Activated CD8-positive, alpha-beta T cell treated with anti-CD3 and anti-CD28 coated beads for 36 hours (primary cell): ENCODE measurements at regions not wholly inside any gene's neighbourhood (a gene's known extent, or its start where the extent isn't known, plus 50 kb on each side); places are given as distances from the start of the nearest gene placed in this dataset.

Source experiments
- ATAC-seq: fragments of 200-7000 bp; cut with Tn5 transposase; one replicate; pipeline ENCODE4 v1.10.0; 2021; ENCODE audit warnings: mild to moderate bottlenecking, moderate library complexity
- CTCF ChIA-PET: fragments of 350-600 bp; sonication (Branson Sonifier 250); formaldehyde crosslinking; loops from one replicate; lab custom pipeline; 2021; ENCODE audit warnings: antibody characterized with exemption; lab: Charles Lee
- POLR2A ChIA-PET: fragments of 350-600 bp; sonication (Branson Sonifier 250); formaldehyde crosslinking; loops from one replicate; lab custom pipeline; 2021; ENCODE audit warnings: antibody characterized with exemption; lab: Charles Lee
- DNase-seq: peaks from one replicate; pipeline ENCODE4 v3.0.0-alpha.2; 2020
- H3K27ac Mint-ChIP-seq: one replicate; pipeline ENCODE4 v1.8.0; 2021; ENCODE audit warnings: mild to moderate bottlenecking, mixed read lengths
- H3K27me3 Mint-ChIP-seq: one replicate; pipeline ENCODE4 v1.8.0; 2021; ENCODE audit warnings: mixed read lengths
- H3K36me3 Mint-ChIP-seq: one replicate; pipeline ENCODE4 v1.8.0; 2021; ENCODE audit warnings: low read depth, mixed read lengths
- H3K4me1 Mint-ChIP-seq: one replicate; pipeline ENCODE4 v1.8.0; 2021; ENCODE audit warnings: low read depth, mixed read lengths
- H3K4me3 Mint-ChIP-seq: one replicate; pipeline ENCODE4 v1.8.0; 2021; ENCODE audit warnings: mild to moderate bottlenecking, moderate library complexity, mixed read lengths
- H3K9me3 Mint-ChIP-seq: one replicate; pipeline ENCODE4 v1.8.0; 2021; ENCODE audit warnings: mixed read lengths
- CTCF ChIP-seq: fragments of 200-600 bp; IDR thresholded peaks from one replicate; pipeline ENCODE4 v1.8.0; 2022; ENCODE audit warnings: antibody characterized with exemption, mild to moderate bottlenecking
- intact Hi-C: fragments of 100-400 bp; cut with micrococcal nuclease; formaldehyde crosslinking; loops from one replicate; pipeline ENCODE4 v1.10.0; 2022

DNA sequence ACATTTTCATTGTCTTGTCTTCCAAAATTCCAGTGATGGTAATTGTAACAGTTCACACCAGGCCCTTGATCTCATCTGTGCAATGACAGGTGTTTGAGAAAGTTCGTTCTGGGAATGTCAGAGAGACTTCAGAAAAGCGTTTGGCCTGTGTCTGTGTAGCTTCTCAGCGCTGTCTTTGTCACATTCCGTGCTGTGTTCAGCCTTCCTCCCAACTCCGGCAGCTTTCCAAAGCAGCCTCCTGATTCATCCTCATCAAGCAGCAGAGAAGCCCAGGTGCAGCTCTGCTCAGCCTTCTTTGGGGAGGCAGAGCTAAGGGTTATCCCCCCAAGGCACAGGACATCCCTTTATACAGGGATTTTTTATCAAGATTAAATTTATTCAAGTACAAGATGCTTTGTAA, 494.0 kb upstream of the SUCLG2 start:
- TF ChIP-seq CTCF: no peak
- ATAC-seq (no peak), DNase-seq (no peak)
- Mint-ChIP-seq H3K27me3 (no peaks in the 10 kb centered on the region), H3K4me1 (no peaks in the 10 kb centered on the region), H3K36me3 (no peaks in the 10 kb centered on the region), H3K4me3 (no peak overlapping the region), H3K9me3 (no peaks in the 10 kb centered on the region), H3K27ac (no peak overlapping the region)
- ChIA-PET POLR2A (no interaction called here), CTCF (no interaction called here)
- intact Hi-C loops: no loop called here

- ChIA-PET CTCF (no interaction called here), POLR2A (interaction anchor here (0.6 to 1.0 kb wide), 4 partner anchors 16 to 867 kb away, joined by 3 to 4 read pairs (median 3); no protein-coding TSS in a partner anchor)
- no peak for TF ChIP-seq CTCF
- intact Hi-C loops: no loop called here
- H3K27ac Mint-ChIP-seq: no peak overlapping the region
- H3K36me3 Mint-ChIP-seq: no peaks in the 10 kb centered on the region
- H3K4me3 Mint-ChIP-seq: no peak overlapping the region
- ATAC-seq (no peak), DNase-seq (no peak)
- H3K27me3 Mint-ChIP-seq: no peaks in the 10 kb centered on the region
- H3K4me1 Mint-ChIP-seq: no peaks in the 10 kb centered on the region
- H3K9me3 Mint-ChIP-seq: no peaks in the 10 kb centered on the region
Measured at GRCh38 chr3:68142441-68142840, 488.0 kb upstream of the SUCLG2 start.

- intact Hi-C loops: no loop called here
- Mint-ChIP-seq H3K27me3 (no peaks in the 10 kb centered on the region), H3K36me3 (no peaks in the 10 kb centered on the region), H3K4me1 (no peaks in the 10 kb centered on the region), H3K4me3 (no peak overlapping the region), H3K27ac (no peak overlapping the region), H3K9me3 (no peaks in the 10 kb centered on the region)
- POLR2A ChIA-PET: no interaction called here
- ATAC-seq (no peak), DNase-seq (no peak)
- no peak for TF ChIP-seq CTCF
- CTCF ChIA-PET: no interaction called here
Measured at GRCh38 chr3:68139897-68140296, 485.5 kb upstream of the SUCLG2 start.

GRCh38 chr3:68136411-68136810, 482.0 kb upstream of the SUCLG2 start:
- no peaks in the 10 kb centered on the region for H3K36me3 Mint-ChIP-seq
- ChIA-PET POLR2A (no interaction called here), CTCF (no interaction called here)
- DNase-seq: no peak
- no peaks in the 10 kb centered on the region for H3K27me3 Mint-ChIP-seq
- peaks cover 4% of the 10 kb centered on the region for H3K9me3 Mint-ChIP-seq
- intact Hi-C loops: no loop called here
- no peak overlapping the region for H3K4me3 Mint-ChIP-seq
- H3K4me1 Mint-ChIP-seq: no peaks in the 10 kb centered on the region
- TF ChIP-seq CTCF: no peak
- no peak for ATAC-seq
- no peak overlapping the region for H3K27ac Mint-ChIP-seq

GRCh38 chr3:68135067-68135466, 480.7 kb upstream of the SUCLG2 start:
- DNase-seq (no peak), ATAC-seq (no peak)
- Mint-ChIP-seq H3K27me3 (peaks cover 1% of the 10 kb centered on the region), H3K27ac (no peak overlapping the region), H3K36me3 (peaks cover 4% of the 10 kb centered on the region), H3K4me1 (no peaks in the 10 kb centered on the region), H3K9me3 (peaks cover 4% of the 10 kb centered on the region), H3K4me3 (no peak overlapping the region)
- intact Hi-C loops: no loop called here
- TF ChIP-seq CTCF: no peak
- ChIA-PET CTCF (no interaction called here), POLR2A (no interaction called here)
